HG03457 (cell line): ENCODE measurements at regions not wholly inside any gene's neighbourhood (a gene's known extent, or its start where the extent isn't known, plus 50 kb on each side); places are given as distances from the start of the nearest gene placed in this dataset.
"Not testable (repeated sequence)": the region's sequence is repeated elsewhere in the genome, so short reads cannot be mapped to it uniquely, and the experiment has no call there.

Experiments used
- ATAC-seq: cut with Tn5 transposase; IDR thresholded peaks from one replicate; pipeline ENCODE4 v1.9.1; 2021; ENCODE audit warnings: moderate number of reproducible peaks; ENCODE audit not compliant: unreplicated experiment

GRCh38 chr17:64786337-64786736, 124.2 kb upstream of the SMURF2 start:
- ATAC-seq = no peak

- no peak for ATAC-seq
Observed at GRCh38 chr17:64785011-64785421, 122.9 kb upstream of the SMURF2 start.

- no peak for ATAC-seq
Observed at GRCh38 chr17:64784353-64785010, 122.4 kb upstream of the SMURF2 start.

GRCh38 chr17:64783556-64784352, 121.6 kb upstream of the SMURF2 start:
- no peak for ATAC-seq

GRCh38 chr17:64783031-64783461, 120.9 kb upstream of the SMURF2 start:
- no peak for ATAC-seq

- no peak for ATAC-seq
Observed at GRCh38 chr17:64781810-64782555, 119.9 kb upstream of the SMURF2 start.

- no peak for ATAC-seq
Observed at GRCh38 chr17:64781014-64781756, 119.1 kb upstream of the SMURF2 start.

- no peak for ATAC-seq
Observed at GRCh38 chr17:64780096-64781013, 118.2 kb upstream of the SMURF2 start.

GRCh38 chr17:64779376-64780095, 117.4 kb upstream of the SMURF2 start:
- no peak for ATAC-seq

GRCh38 chr17:64779098-64779375, 116.9 kb upstream of the SMURF2 start:
- not testable (repeated sequence) for ATAC-seq

GRCh38 chr17:64778240-64779097, 116.4 kb upstream of the SMURF2 start:
- no peak for ATAC-seq

GRCh38 chr17:64777415-64778239, 115.5 kb upstream of the SMURF2 start:
- ATAC-seq = no peak

GRCh38 chr17:64776720-64777414, 114.8 kb upstream of the SMURF2 start:
- peak; percentile 51 for ATAC-seq

- no peak for ATAC-seq
Observed at GRCh38 chr17:64775701-64776570, 113.8 kb upstream of the SMURF2 start.

- ATAC-seq = no peak
Observed at GRCh38 chr17:64774888-64775540, 112.9 kb upstream of the SMURF2 start.
